SJSA1 (cell line): ENCODE measurements at regions not wholly inside any gene's neighbourhood (a gene's known extent, or its start where the extent isn't known, plus 50 kb on each side); places are given as distances from the start of the nearest gene placed in this dataset.

Experiments
- DNase-seq, 2 experiments: peaks; one replicate each; pipeline ENCODE4 v3.0.0-alpha.2; 2015 to 2020; ENCODE audit warnings: low spot score in 2 of 2, low read depth in 1 of 2
- H3K27ac ChIP-seq: fragments of 250-450 bp; sonication (Bioruptor Pico); 2 replicates; pipeline ENCODE4 v1.5.1; 2020; ENCODE audit warnings: mild to moderate bottlenecking, moderate library complexity
- H3K27me3 ChIP-seq: fragments of 250-450 bp; sonication (Bioruptor Pico); replicated peaks from 2 replicates; pipeline ENCODE4 v1.5.1; 2020; ENCODE audit warnings: mild to moderate bottlenecking, moderate library complexity
- H3K36me3 ChIP-seq: fragments of 250-450 bp; sonication (Bioruptor Pico); 2 replicates; pipeline ENCODE4 v1.5.1; 2020; ENCODE audit warnings: mild to moderate bottlenecking
- H3K4me1 ChIP-seq: fragments of 250-450 bp; sonication (Bioruptor Pico); replicated peaks from 2 replicates; pipeline ENCODE4 v1.6.1; 2021; ENCODE audit warnings: mild to moderate bottlenecking
- H3K4me3 ChIP-seq: fragments of 250-450 bp; sonication (Bioruptor Pico); 2 replicates; pipeline ENCODE4 v1.5.1; 2020; ENCODE audit warnings: mild to moderate bottlenecking
- H3K9me3 ChIP-seq: fragments of 250-450 bp; sonication (Bioruptor Pico); replicated peaks from 2 replicates; pipeline ENCODE4 v1.5.1; 2020; ENCODE audit warnings: mild to moderate bottlenecking

GRCh38 chr6:95071464-95071863 lies 505.9 kb upstream of the MANEA start:
- H3K9me3 ChIP-seq = no peaks in the 10 kb centered on the region
- no peak overlapping the region for H3K27ac ChIP-seq
- no peaks in the 10 kb centered on the region for H3K4me1 ChIP-seq
- H3K4me3 ChIP-seq = no peak overlapping the region
- no peak for DNase-seq
- H3K27me3 ChIP-seq = no peaks in the 10 kb centered on the region
- H3K36me3 ChIP-seq = no peaks in the 10 kb centered on the region

GRCh38 chr6:95078457-95078856 lies 498.9 kb upstream of the MANEA start:
- H3K27ac ChIP-seq = no peak overlapping the region
- no peak for DNase-seq
- no peaks in the 10 kb centered on the region for H3K36me3 ChIP-seq
- H3K4me3 ChIP-seq = no peak overlapping the region
- H3K27me3 ChIP-seq = no peaks in the 10 kb centered on the region
- no peaks in the 10 kb centered on the region; the same call in none of the 2 replicates for H3K9me3 ChIP-seq
- no peaks in the 10 kb centered on the region for H3K4me1 ChIP-seq

- no peak for DNase-seq
- no peaks in the 10 kb centered on the region; the same call in none of the 2 replicates for H3K9me3 ChIP-seq
- H3K4me1 ChIP-seq = no peaks in the 10 kb centered on the region
- H3K27me3 ChIP-seq = no peaks in the 10 kb centered on the region
- no peak overlapping the region for H3K4me3 ChIP-seq
- H3K36me3 ChIP-seq = no peaks in the 10 kb centered on the region
- no peak overlapping the region for H3K27ac ChIP-seq
Measured at GRCh38 chr6:95081231-95081630, 496.1 kb upstream of the MANEA start.

GRCh38 chr6:95081949-95082348 lies 495.4 kb upstream of the MANEA start:
- Histone ChIP-seq H3K4me1 (no peaks in the 10 kb centered on the region), H3K27ac (no peak overlapping the region), H3K9me3 (no peaks in the 10 kb centered on the region; the same call in none of the 2 replicates), H3K36me3 (no peaks in the 10 kb centered on the region), H3K4me3 (no peak overlapping the region), H3K27me3 (no peaks in the 10 kb centered on the region)
- no peak for DNase-seq

- H3K4me3 ChIP-seq = no peak overlapping the region
Measured at GRCh38 chr6:95083506-95083905, 493.8 kb upstream of the MANEA start.

GRCh38 chr6:95084867-95085266 lies 492.5 kb upstream of the MANEA start:
- no peak overlapping the region for H3K27ac ChIP-seq
- DNase-seq = no peak

More at GRCh38 chr6:95083506-95083905, 493.8 kb upstream of the MANEA start:
- H3K4me1 ChIP-seq = no peaks in the 10 kb centered on the region
- no peaks in the 10 kb centered on the region for H3K27me3 ChIP-seq
- H3K27ac ChIP-seq = no peak overlapping the region
- no peaks in the 10 kb centered on the region; the same call in none of the 2 replicates for H3K9me3 ChIP-seq
- DNase-seq = no peak
- no peaks in the 10 kb centered on the region for H3K36me3 ChIP-seq

GRCh38 chr6:95087394-95088097 lies 489.8 kb upstream of the MANEA start:
- H3K9me3 ChIP-seq = no peaks in the 10 kb centered on the region; the same call in 1 of the 2 replicates
- no peak overlapping the region for H3K27ac ChIP-seq
- no peak for DNase-seq
- no peaks in the 10 kb centered on the region for H3K36me3 ChIP-seq
- no peak overlapping the region for H3K4me3 ChIP-seq
- H3K4me1 ChIP-seq = no peaks in the 10 kb centered on the region
- no peaks in the 10 kb centered on the region for H3K27me3 ChIP-seq

More at GRCh38 chr6:95084867-95085266, 492.5 kb upstream of the MANEA start:
- Histone ChIP-seq H3K4me3 (no peak overlapping the region), H3K9me3 (no peaks in the 10 kb centered on the region; the same call in none of the 2 replicates), H3K27me3 (no peaks in the 10 kb centered on the region), H3K4me1 (no peaks in the 10 kb centered on the region), H3K36me3 (no peaks in the 10 kb centered on the region)

GRCh38 chr6:95091823-95092436 lies 485.4 kb upstream of the MANEA start:
- DNase-seq = peak in 1 of 2 experiments; percentile 14
- Histone ChIP-seq H3K36me3 (no peaks in the 10 kb centered on the region), H3K9me3 (no peaks in the 10 kb centered on the region), H3K4me3 (no peak overlapping the region), H3K4me1 (no peaks in the 10 kb centered on the region), H3K27ac (no peak overlapping the region), H3K27me3 (no peaks in the 10 kb centered on the region)

GRCh38 chr6:95093154-95093553 lies 484.2 kb upstream of the MANEA start:
- H3K27me3 ChIP-seq = no peaks in the 10 kb centered on the region
- H3K9me3 ChIP-seq = no peaks in the 10 kb centered on the region
- no peaks in the 10 kb centered on the region for H3K4me1 ChIP-seq
- DNase-seq = no peak
- no peak overlapping the region for H3K4me3 ChIP-seq
- no peaks in the 10 kb centered on the region for H3K36me3 ChIP-seq
- H3K27ac ChIP-seq = no peak overlapping the region

- no peak overlapping the region for H3K27ac ChIP-seq
- H3K4me1 ChIP-seq = no peaks in the 10 kb centered on the region
- no peaks in the 10 kb centered on the region for H3K36me3 ChIP-seq
- DNase-seq = no peak
- no peaks in the 10 kb centered on the region for H3K27me3 ChIP-seq
- H3K4me3 ChIP-seq = no peak overlapping the region
- H3K9me3 ChIP-seq = no peaks in the 10 kb centered on the region
Measured at GRCh38 chr6:95094751-95095663, 482.3 kb upstream of the MANEA start.

GRCh38 chr6:95095855-95096254 lies 481.5 kb upstream of the MANEA start:
- H3K4me3 ChIP-seq = no peak overlapping the region
- no peaks in the 10 kb centered on the region for H3K27me3 ChIP-seq
- DNase-seq = no peak
- H3K36me3 ChIP-seq = no peaks in the 10 kb centered on the region
- no peak overlapping the region for H3K27ac ChIP-seq
- H3K9me3 ChIP-seq = no peaks in the 10 kb centered on the region
- no peaks in the 10 kb centered on the region for H3K4me1 ChIP-seq

GRCh38 chr6:95099410-95099809 lies 477.9 kb upstream of the MANEA start:
- H3K4me3 ChIP-seq = no peak overlapping the region
- no peaks in the 10 kb centered on the region for H3K36me3 ChIP-seq
- H3K27me3 ChIP-seq = no peaks in the 10 kb centered on the region
- no peak for DNase-seq
- no peak overlapping the region for H3K27ac ChIP-seq
- H3K9me3 ChIP-seq = no peaks in the 10 kb centered on the region
- no peaks in the 10 kb centered on the region for H3K4me1 ChIP-seq

GRCh38 chr6:95109212-95109611 lies 468.1 kb upstream of the MANEA start:
- Histone ChIP-seq H3K36me3 (no peaks in the 10 kb centered on the region), H3K27ac (no peak overlapping the region), H3K4me3 (no peak overlapping the region), H3K9me3 (0 out of 2 replicates have a peak, but pooled peaks cover 3% of the 10 kb centered on the region), H3K27me3 (no peaks in the 10 kb centered on the region), H3K4me1 (no peaks in the 10 kb centered on the region)
- no peak for DNase-seq

GRCh38 chr6:95110767-95111166 lies 466.6 kb upstream of the MANEA start:
- Histone ChIP-seq H3K4me1 (no peaks in the 10 kb centered on the region), H3K27me3 (no peaks in the 10 kb centered on the region), H3K9me3 (0 out of 2 replicates have a peak, but pooled peaks cover 3% of the 10 kb centered on the region), H3K27ac (no peak overlapping the region), H3K36me3 (no peaks in the 10 kb centered on the region), H3K4me3 (no peak overlapping the region)
- DNase-seq = no peak
